Kasumi-1 (cell line): ENCODE measurements at regions not wholly inside any gene's neighbourhood (a gene's known extent, or its start where the extent isn't known, plus 50 kb on each side); places are given as distances from the start of the nearest gene placed in this dataset.

Experiments
- DNase-seq, 2 experiments: peaks; one replicate each; lab custom pipeline; 2025; lab: John Stamatoyannopoulos, UW

DNA sequence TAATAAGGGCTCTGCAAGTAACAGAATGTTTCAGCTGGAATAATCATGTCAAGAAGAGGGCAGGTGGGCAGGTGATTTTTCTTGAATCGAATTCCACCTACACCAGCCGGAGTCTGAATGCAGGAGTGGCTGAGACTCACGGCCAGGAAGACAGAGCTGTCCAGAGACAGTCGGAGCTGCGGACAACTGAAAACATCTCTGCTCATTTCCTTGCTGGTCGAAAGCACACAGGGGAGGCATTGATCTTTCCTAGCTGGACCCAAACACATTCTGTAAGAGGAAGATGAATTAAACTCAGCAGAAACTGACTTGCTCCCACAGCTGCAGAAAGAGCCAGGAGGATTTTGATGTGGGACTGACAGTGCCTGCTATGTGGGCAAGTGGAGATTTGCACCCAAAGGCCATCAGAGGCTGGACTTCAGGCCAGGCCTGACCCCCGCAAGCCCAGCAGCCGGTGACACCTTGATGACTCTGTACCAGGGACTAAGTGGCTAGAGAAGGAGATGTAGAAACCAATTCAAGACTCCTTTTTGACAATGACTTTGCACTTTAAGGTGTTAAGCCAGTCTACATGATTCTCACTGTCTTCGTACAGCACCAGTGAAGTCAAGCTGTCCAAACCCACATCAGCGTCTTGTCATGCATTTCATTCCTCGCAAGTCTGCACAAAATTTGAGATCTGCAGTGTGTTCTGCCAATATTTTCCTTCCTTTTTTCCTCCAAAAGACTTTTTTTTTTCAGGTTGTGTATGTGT, 169.4 kb downstream of the TEX36 start:
- DNase-seq = no peak

DNA sequence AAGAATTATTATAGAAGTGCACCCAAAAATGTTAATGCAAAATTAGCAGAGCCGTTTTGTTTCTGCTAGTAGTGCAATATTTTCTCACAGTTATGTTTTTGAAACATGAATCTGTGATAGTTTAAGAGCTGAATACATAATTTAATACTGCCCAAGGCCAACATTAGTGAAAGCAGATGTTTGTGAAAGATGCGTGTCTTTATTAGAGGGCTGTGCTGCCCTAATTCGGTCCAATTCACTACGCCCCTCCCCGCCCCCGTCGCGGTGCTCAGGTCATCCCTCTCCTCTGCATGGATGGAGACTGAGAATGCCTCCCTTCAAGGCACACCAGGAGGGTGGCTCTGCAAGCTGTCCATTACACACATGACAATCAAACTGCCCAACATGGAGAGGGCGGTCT, 172.0 kb downstream of the TEX36 start:
- no peak for DNase-seq

DNA sequence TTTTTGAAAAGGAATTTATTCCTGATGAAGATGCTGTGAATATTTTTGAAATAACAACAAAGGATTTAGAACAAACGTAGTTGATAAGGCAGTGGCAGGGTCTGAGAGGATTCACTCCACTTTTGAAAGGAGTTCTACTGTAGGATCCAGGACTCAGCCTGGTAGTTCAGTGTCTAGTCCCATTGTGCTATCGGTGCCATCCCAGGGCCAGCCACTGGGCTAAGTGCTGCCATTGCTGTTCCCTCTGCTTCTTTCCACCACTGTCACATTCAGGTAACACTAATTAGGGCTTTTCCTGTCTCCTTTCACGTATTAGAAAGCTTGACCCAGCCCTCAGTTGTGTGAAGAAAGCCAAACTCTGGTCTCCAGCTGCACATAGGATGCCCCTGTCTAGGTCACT, 177.3 kb downstream of the TEX36 start:
- DNase-seq = no peak

DNA sequence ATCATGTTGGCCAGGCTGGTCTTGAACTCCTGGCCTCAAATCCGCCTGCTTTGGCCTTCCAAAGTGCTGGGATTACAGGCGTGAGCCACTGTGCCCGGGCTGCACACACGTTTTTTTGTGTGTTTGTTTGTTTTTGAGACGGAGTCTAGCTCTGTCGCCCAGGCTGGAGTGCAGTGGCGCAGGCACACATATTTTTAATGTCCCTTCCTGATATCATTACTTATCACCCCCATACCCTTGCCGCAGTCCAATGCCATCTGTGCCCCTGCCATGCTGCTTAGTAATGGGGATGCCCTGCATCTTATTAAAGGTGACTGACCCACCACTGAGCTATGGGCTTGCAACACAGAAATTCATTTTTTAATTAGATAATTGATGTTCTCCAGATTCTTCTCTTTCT, 180.7 kb downstream of the TEX36 start:
- no peak for DNase-seq

DNA sequence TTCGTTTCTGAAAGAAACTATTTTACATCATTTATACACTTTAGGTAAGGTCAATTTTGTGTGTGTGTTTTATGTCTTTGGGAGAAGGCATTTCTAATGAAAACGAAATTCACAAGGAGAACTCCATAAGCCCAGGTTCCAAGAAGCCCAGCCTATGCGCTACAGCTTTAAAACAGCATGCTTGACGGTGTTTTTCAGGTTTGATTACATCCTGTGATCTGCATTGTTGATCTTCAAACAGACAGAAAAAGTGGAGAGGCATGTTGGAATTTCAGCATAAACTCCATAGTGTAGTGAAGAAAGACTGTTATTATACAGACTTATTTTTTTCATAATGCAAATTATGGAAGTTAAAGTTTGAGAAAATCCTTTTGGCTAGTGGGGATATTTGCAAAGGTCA, 187.6 kb downstream of the TEX36 start:
- no peak for DNase-seq

DNA sequence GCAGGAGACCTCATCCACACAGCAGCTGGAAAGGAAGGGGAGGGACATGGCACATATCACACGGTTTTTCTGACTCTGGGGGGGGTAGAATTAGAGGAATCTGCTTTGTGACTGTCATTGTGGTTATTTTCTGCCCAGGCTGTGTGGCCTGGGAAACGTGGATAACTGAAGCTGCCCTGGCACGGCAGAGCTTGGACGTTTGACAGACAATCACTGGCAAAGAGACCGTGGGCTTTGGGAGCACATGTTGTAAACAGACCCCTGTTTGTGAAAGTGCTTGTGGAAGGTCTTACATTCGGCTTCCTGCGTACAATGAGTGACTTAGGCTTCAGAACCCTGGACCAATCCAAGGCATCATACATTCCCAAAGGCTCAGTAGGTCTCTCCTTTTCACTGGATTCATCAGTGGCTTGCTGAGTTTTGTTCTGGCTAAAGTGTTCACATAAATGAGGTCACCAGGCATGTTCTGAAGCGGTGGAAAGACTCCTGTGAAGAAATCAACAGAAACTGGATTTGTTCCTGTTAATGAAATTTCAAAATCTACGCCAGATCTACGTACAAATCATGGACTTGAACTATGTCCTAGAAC, 188.2 kb downstream of the TEX36 start:
- no peak for DNase-seq

DNA sequence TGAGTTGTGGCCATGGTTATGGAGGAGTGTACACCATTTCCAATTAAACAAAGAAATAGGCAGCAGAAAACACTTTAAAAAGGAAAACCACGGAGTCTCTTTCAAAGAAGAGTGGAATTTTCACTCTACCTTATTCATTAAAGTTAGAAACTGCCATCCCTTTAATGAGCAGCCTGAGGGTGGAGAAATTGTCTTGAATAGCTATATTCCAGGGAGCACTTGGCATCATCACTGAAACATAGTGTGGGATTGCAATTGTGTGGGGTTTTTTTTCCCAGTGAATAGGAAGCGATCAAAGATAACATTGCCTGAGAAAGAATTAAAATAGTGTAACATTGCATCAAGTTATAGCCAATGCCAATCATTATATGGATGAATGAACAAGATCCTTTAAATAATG, 191.6 kb downstream of the TEX36 start:
- no peak for DNase-seq

DNA sequence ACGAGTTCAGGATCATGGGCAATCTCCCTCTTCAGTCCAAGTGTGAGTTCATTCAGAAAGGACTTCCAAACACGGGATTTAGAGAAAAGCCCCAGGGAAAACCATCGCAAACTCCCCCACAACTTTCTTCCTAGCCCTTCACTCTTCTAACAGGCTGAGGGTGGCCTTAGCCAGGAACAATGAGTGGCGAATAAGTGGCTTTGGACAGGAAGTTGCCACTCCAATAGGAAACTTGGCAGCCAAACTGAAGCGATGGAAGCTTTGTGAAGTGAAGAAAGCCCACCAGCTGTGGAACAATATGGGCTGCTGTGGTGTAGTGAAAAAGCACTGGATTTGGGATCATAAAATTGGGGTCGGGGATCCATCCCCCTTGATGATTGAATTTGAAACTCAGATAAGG, 193.2 kb downstream of the TEX36 start:
- no peak for DNase-seq

DNA sequence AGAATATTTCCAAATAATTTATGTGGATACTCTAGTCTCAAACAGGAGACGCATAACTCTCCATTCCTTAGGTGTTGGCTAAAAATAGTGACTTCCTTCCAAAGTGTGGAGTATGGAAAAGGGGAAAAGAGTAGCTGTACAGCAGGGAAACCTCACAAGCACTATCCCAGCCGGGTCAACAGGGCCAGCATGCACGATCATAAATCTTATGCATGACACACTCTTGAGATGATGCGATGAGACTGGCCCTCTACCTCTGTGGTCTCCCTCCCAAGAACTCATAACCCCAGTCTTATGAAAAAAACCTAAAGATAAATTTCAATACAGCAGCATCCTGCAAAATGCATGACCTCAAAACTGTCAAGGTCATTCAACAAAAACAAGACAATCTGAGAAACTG, 197.3 kb downstream of the TEX36 start:
- no peak for DNase-seq

DNA sequence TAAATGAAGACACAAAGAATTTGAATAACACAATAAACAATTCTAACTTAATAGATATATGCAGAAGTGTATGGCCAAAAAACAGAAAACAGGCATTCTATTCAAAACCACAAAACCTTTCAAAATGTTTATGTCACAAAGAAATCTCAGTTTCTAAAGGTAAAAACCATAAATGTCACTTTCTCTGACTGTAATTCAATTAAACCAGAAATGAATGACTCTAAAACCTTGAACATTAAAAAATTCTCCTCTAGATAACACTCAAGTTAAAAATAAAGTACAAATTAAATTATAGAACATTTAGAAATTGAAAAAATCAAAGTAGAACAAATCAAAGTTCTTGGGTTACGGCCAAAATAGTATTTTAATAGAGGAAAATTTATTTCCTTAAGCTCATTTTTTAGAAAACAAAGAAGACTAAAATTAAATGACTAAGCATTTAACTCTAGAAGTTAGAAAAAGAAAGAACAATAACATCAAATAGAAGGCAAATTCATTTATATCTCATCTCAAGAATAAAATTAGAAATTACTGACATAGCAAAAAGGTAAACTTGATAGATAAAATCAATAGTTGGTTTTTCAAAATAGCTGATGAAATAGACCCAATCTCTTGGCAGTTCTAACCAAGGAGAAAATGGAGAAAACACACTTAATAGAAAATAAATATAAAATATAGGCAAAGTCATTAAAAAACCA, 198.8 kb downstream of the TEX36 start:
- no peak for DNase-seq

DNA sequence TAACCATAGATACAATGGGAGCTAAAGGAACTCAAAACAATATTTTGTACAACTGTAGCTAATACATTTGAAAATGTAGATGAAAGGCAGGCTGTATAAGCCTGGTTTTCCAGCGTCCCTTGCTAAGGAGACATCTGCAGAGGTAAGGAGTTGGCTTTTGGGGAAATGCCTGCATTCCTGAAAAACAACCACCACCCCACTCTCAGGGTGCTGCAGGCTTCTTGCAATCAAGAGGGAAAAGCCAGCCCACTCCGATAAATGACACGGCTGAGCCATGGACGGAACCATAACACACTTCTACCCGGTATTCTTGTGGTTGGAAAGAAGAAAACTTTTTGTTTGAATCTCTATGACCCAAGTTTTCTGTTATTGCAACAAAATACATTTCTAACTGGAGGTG, 200.3 kb downstream of the TEX36 start:
- DNase-seq = no peak

DNA sequence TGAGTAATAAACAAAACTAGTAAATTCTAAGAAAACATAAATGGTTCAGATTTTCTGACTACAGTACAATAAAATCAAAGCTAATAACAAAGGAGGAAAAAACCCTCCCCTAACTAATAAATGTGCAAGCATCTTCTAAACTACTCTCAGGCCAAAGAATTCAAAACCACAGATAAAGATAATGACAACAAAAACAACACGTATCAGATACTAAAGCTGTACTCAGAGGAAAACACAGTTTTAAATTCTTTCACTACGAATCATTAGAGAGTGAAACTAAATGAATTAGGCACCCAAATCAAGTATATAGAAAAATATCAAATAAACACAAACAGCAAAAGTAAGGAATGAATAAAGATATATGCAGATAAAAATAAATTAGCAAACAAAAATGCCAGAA, 200.9 kb downstream of the TEX36 start:
- no peak for DNase-seq

DNA sequence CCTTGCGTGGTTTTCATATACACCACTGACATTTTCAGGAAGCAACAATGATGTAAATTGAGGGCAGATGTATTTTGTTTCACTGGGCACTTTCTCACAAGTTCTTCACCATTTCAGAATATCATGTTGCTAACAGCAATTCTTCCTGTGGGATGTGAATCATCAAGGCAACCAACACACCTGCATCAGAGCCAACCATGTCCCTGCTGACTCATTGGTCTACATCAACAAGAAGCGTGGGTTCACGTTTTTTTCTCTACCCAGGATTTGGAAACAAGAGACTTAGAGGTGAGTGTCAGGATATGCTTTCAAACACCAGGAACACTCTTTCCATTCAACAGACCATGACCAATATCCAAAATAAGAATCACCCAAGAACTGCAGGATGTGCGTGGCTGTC, 203.9 kb downstream of the TEX36 start:
- DNase-seq = no peak

DNA sequence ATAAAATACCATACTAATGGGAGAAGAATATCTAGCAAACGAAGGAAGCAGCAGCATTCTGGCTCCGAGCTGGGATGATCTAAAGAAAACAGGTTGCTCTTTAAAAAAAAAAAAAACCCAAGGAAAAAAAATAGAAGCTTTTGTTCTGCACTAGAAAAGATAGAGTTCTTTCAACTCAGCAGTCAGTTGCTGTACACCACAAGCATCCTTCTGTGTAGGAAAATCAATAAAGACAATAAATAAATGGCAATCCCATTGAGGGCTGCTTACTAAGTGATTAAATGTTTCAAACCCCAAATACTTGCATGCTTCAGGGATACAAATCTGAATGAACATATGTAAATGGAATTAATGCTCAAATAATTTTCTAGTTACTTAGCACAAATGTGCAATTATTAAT, 207.1 kb downstream of the TEX36 start:
- DNase-seq = no peak

DNA sequence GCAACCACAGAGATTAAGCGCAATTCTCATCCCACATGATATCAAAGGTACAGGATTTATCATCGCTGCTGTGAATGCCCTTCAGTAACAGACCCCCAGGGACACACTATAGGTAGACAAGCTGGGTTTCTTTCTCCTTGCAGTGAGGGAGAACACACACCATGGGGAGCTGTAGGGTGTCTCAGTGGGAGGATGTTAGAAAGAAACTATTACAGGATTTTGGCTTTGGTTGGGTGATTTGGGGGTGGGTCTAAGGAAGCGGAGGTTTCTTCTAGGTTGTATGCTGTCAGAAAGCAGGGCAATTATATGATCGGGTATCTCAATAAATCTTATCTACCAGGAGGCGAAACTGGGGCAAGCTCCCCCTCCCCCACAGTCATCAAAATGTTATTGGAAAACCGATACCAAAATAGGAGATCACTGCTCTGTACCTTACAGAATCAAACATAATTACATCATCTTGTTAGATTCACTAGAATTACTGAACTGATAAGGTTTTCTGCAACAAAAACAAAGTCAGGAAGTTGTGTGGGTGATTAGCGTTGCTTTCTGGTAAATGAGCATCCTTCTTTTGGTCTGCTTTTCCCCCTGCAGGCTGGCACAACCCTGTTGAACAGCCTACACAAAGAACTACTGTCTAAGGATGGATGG, 209.7 kb downstream of the TEX36 start:
- DNase-seq = no peak

DNA sequence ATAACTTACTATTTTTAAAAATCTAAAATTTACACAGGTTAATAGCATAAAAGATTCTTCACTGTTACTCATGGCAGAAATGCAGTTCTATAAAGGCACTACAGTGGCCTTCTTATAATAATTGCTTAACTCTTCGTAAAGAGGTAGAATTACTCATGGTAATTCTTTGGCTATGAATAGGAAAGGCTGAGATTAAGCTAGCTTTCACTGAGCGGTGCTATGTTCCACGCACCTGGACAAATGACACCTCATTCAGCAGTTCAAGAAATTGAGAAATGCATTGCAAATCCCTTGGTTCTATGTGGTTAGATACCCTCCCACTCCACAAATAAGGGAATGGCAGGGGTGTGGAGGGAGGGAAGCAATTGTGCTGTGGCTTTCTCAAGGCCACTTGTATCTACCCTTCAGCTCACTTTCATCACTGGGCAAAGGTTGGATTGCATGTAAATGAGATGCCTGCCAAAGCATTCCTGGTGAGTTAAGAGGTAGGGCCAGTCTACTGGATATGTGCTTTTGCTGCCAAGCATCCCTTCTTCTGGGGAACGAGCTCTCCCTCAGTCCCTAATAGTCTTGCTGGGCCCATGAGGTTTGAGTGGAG, 210.9 kb downstream of the TEX36 start:
- no peak for DNase-seq

DNA sequence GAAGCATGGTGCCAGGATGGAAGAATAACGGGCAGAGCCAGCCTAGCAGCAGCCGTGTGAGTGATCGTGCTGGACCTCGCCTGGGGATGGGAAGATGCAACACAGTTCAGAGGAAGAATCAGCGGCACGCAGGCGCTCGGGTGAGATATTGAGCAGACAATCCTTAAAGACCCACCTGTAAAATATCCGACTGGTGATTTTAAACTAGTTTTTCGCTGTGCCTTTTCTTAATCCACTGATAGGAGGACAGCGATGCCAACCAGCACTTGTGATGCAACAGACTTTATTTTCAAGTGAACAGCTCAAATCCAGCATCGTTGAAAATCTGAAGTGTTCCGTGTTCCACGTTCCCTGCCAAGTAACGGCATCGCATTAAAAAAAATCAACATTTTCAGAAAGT, 214.7 kb downstream of the TEX36 start:
- no peak for DNase-seq

DNA sequence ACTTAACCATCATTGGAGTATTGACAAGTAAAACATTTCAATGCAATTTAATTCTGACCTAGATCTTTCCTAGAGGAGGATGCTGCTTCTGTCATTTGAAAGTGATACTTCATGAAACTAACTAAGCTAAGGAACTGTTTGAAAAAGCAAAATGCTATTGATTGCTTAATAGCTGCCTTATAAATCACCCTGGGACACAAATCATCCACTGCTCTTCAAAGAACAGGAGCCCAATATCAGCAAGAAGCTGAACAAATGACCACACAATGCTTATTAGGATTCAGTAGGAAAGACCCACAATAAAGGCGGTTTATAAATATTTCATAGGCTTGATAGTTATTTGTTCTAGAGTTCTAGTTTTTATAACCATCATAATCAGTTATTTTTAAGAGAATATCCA, 216.3 kb downstream of the TEX36 start:
- no peak for DNase-seq

DNA sequence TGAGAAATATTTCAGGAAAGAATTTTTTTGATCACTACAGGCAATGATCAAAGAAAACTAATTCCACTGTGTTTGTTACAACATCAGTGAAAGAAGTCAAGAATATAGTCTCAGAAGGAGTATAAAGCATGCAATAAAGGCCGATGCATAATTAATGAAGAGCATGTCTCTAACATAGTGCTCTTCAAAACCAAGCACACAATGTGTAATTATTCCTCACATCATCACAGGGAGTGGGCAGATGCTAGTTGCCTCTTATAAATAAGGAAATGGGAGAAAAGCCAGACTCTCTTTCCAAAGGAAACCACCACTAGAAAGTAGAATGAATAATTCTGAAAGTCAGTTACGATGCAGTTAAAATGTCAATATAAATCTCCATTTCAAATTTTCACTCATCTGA, 220.1 kb downstream of the TEX36 start:
- DNase-seq = no peak

DNA sequence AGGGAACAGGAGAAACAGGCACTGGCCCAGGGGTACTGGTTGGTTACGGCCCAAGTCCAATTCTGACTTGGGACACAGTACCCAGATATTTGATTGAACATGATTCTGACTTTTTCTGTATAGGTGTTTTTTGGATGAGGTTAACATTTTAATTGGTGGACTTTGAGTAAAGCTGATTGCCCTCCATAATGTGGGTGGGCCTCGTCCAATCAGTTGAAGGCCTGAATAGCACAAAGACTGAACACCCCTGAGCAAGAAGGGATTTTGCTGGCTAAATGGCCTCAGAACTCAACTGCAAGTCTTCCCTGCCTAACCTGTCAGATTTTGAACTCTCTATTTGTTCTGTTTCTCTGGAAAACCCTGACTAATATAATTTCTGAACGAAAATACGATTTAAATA, 222.6 kb downstream of the TEX36 start:
- no peak for DNase-seq

DNA sequence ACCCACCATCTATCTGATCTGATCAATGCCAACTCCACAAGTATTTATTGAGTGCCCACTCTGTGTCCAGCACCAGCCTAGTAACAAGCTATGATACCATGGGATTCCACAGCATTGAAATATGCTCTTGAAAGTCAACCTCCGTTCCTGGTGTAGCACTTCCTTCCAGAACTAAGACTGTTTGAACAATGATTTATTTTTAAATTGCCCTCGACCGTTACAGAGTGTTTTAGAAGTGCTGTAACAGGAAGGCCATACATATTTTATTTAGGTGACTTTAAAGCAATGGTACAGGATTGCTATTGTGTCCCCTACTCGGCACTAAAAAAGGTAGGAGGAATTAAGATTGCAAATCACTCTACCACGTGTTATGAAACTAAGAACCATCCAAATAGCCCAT, 225.6 kb downstream of the TEX36 start:
- no peak for DNase-seq

DNA sequence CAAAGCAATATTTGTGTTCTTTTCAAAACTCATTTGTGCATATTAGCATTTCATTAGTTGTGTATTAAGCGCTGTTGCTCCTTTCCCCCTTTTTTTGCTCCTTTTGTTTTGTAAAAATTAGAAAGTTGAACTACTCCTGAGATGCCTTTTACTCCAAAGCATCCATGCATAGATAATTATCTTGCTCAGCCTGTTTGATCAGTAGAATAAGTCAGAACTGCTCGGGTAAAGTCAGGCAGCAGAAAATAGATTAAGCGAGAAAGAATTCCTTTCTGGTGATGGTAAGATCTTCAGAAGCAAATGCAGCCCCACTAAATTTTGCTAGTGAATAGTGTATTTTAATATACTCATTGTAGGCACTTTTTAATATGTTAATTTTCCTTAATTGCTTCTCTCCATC, 227.1 kb downstream of the TEX36 start:
- no peak for DNase-seq

DNA sequence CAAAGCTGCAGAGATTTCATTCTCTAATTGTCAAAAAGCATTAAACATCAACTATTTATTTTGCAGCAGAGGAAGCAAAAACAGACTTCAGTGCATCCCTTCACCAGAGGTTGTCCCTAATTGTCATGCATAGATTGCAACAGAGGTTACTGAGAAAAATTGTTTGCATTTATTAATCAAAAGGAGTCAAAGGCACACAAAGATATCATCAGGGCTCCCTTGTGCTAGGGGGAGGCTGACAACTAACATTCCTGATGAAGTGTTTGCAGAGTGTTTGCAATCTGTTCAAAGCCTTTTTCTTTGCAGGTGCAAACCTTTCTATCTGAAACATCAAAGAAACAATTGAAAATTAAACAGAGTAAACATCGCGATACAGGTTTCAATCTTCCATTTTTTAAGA, 227.5 kb downstream of the TEX36 start:
- DNase-seq = no peak
